ENCODE measurements at regions not wholly inside any gene's neighbourhood (a gene's known extent, or its start where the extent isn't known, plus 50 kb on each side); places are given as distances from the start of the nearest gene placed in this dataset.

DNA sequence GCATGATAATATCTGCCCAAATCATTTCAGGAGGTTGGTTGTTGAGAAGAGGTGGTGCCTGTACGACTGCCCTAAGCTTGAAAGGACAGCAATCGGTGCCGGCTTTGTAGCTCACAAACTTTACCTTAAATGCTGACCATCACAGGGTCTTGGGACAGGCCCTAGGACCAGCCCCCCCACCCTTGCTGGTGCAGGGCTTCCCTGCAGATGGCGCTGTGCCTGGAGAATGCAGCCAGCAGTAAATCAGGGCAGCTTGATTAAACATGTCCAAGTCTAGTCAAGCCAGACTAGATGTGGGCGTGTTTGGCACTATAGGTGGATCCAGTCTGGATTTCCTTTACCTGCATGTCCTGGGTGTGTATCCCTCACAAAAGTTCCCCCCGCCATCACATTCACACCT, 135.5 kb upstream of the CRHR1 start:
- no TSS peak for BruUV-seq (replicated peaks)
- Histone ChIP-seq H3K79me2 (ENCODE audit: low read length) (no peaks in the 10 kb centered on the region), H2AFZ (ENCODE audit: low read length) (no peak overlapping the region), H3F3A (ENCODE audit: low read length, unreplicated experiment) (no peaks in the 10 kb centered on the region), H3K4me1 (ENCODE audit: insufficient read depth, low read length) (peaks cover 4% of the 10 kb centered on the region; the same call in 1 of the 2 replicates), H3K9me2 (replicated peaks; ENCODE audit: low read length) (no peaks in the 10 kb centered on the region), H3K4me2 (ENCODE audit: low read length) (no peak overlapping the region), H3K9me3 (ENCODE audit: low read length) (no peaks in the 10 kb centered on the region), H3K4me3 (ENCODE audit: low read length) (no peak overlapping the region), H3K27ac (ENCODE audit: low read length) (no peak overlapping the region), H3K9ac (ENCODE audit: low read length) (no peak overlapping the region), H3K27me3 (ENCODE audit: low read length) (peaks cover 10% of the 10 kb centered on the region), H3K36me3 (ENCODE audit: low read depth, low read length) (no peaks in the 10 kb centered on the region), H4K20me1 (ENCODE audit: low read length) (no peaks in the 10 kb centered on the region)
- TF ChIP-seq, protein P1, sequence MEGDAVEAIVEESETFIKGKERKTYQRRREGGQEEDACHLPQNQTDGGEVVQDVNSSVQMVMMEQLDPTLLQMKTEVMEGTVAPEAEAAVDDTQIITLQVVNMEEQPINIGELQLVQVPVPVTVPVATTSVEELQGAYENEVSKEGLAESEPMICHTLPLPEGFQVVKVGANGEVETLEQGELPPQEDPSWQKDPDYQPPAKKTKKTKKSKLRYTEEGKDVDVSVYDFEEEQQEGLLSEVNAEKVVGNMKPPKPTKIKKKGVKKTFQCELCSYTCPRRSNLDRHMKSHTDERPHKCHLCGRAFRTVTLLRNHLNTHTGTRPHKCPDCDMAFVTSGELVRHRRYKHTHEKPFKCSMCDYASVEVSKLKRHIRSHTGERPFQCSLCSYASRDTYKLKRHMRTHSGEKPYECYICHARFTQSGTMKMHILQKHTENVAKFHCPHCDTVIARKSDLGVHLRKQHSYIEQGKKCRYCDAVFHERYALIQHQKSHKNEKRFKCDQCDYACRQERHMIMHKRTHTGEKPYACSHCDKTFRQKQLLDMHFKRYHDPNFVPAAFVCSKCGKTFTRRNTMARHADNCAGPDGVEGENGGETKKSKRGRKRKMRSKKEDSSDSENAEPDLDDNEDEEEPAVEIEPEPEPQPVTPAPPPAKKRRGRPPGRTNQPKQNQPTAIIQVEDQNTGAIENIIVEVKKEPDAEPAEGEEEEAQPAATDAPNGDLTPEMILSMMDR (conservative IDR thresholded peaks at IDR 0.05; ENCODE audit: low read depth, low read length), result peak; percentile 45
- no peak for TF ChIP-seq EZH2 (IDR thresholded peaks at IDR 0.05; ENCODE audit: low read length, unreplicated experiment)
- ChIA-PET CTCF (no interaction called here), POLR2A (ENCODE audit: unreplicated experiment) (no interaction called here)
- DNase-seq, result no peak
- intact Hi-C loops (cut with micrococcal nuclease), result no loop called here
- ATAC-seq, result no peak

DNA sequence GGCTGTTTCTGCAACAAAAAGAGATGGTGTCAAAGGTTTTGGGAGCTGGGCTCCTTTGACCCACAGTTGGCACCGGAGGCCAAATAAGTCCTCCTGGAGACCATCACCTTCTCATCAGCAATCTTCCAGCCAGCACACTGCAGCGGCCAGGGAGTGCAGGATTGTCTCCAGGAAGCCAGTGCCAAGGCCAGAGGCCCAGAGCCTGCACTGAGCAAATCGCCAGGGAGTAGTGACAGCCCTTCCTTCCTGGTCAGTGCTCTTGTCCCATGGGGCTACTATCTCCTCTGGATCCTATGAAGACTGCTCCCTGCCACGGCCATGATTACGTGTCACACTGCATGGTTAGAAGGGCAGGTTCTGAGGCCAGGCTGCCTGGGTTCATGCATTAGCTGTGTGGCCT, 134.3 kb upstream of the CRHR1 start:
- Histone ChIP-seq H4K20me1 (ENCODE audit: low read length) (no peaks in the 10 kb centered on the region), H3K79me2 (ENCODE audit: low read length) (no peaks in the 10 kb centered on the region), H3K4me2 (ENCODE audit: low read length) (no peak overlapping the region), H3K9me2 (replicated peaks; ENCODE audit: low read length) (no peaks in the 10 kb centered on the region), H3K4me1 (ENCODE audit: insufficient read depth, low read length) (no peaks in the 10 kb centered on the region), H3K9ac (ENCODE audit: low read length) (no peak overlapping the region), H3F3A (ENCODE audit: low read length, unreplicated experiment) (no peaks in the 10 kb centered on the region), H3K36me3 (ENCODE audit: low read depth, low read length) (no peaks in the 10 kb centered on the region), H3K4me3 (ENCODE audit: low read length) (no peak overlapping the region), H3K27me3 (ENCODE audit: low read length) (peaks cover 10% of the 10 kb centered on the region), H3K27ac (ENCODE audit: low read length) (no peak overlapping the region), H2AFZ (ENCODE audit: low read length) (no peak overlapping the region), H3K9me3 (ENCODE audit: low read length) (no peaks in the 10 kb centered on the region)
- TF ChIP-seq, protein P1 (conservative IDR thresholded peaks at IDR 0.05; ENCODE audit: low read depth, low read length), result no peak
- ChIA-PET CTCF (no interaction called here), POLR2A (ENCODE audit: unreplicated experiment) (no interaction called here)
- ATAC-seq (no peak), DNase-seq (no peak)
- BruUV-seq (replicated peaks), result no TSS peak
- intact Hi-C loops (cut with micrococcal nuclease), result no loop called here

DNA sequence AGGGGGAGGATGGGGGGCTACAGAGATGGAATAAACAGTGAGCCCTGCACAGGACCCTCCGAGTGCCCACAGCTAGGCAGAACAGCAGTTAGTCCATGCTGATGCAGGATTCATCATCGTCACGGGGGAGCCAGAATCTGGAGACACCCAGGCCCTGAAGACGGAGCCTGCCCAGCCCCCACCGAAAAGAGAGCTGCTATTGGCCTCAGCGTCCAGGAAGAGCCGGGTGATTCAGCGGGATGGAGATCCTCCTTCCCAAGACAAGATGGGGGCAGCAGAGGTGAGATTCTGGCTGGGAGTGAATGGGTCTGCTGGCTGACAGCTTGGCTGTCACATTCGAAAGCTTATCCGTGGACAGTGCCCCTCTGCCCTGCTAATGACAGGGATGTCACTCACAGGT, 133.6 kb upstream of the CRHR1 start:
- H3K36me3 ChIP-seq (ENCODE audit: low read depth, low read length), result no peaks in the 10 kb centered on the region
- no peaks in the 10 kb centered on the region for H4K20me1 ChIP-seq (ENCODE audit: low read length)
- no TSS peak for BruUV-seq (replicated peaks)
- no peak overlapping the region for H3K4me3 ChIP-seq (ENCODE audit: low read length)
- no peak overlapping the region for H2AFZ ChIP-seq (ENCODE audit: low read length)
- peaks cover 10% of the 10 kb centered on the region for H3K27me3 ChIP-seq (ENCODE audit: low read length)
- H3K4me1 ChIP-seq (ENCODE audit: insufficient read depth, low read length), result no peaks in the 10 kb centered on the region
- no peaks in the 10 kb centered on the region for H3K9me3 ChIP-seq (ENCODE audit: low read length)
- intact Hi-C loops (cut with micrococcal nuclease), result no loop called here
- ChIA-PET CTCF (no interaction called here), POLR2A (ENCODE audit: unreplicated experiment) (no interaction called here)
- no peaks in the 10 kb centered on the region for H3K9me2 ChIP-seq (replicated peaks; ENCODE audit: low read length)
- no peak overlapping the region for H3K27ac ChIP-seq (ENCODE audit: low read length)
- ATAC-seq (no peak), DNase-seq (no peak)
- H3K9ac ChIP-seq (ENCODE audit: low read length), result no peak overlapping the region
- H3F3A ChIP-seq (ENCODE audit: low read length, unreplicated experiment), result no peaks in the 10 kb centered on the region
- TF ChIP-seq, protein P1 (conservative IDR thresholded peaks at IDR 0.05; ENCODE audit: low read depth, low read length), result no peak
- TF ChIP-seq EZH2phosphoT487 (IDR thresholded peaks at IDR 0.05; ENCODE audit: borderline replicate concordance, low read length), result no peak
- no peak for TF ChIP-seq EZH2 (IDR thresholded peaks at IDR 0.05; ENCODE audit: low read length, unreplicated experiment)
- no peaks in the 10 kb centered on the region for H3K79me2 ChIP-seq (ENCODE audit: low read length)
- H3K4me2 ChIP-seq (ENCODE audit: low read length), result no peak overlapping the region
